ENCODE measurements at regions not wholly inside any gene's neighbourhood (a gene's known extent, or its start where the extent isn't known, plus 50 kb on each side); places are given as distances from the start of the nearest gene placed in this dataset.

- BruUV-seq (replicated peaks), result no TSS peak
- CTCF ChIA-PET, result no interaction called here
- intact Hi-C loops (cut with micrococcal nuclease; ENCODE audit: unreplicated experiment), result no loop called here
- no peak for TF ChIP-seq CTCF (conservative IDR thresholded peaks at IDR 0.05)
- TF ChIP-seq EZH2 (IDR thresholded peaks at IDR 0.05; ENCODE audit: low read depth), result no peak
- no peak for DNase-seq
- POLR2A ChIA-PET (ENCODE audit: unreplicated experiment), result no interaction called here
- H3K27me3 ChIP-seq (ENCODE audit: insufficient read depth, low read depth), result 0 out of 2 replicates have a peak, but pooled peaks cover 3% of the 10 kb centered on the region
- no peaks in the 10 kb centered on the region for H3K9me3 ChIP-seq (ENCODE audit: insufficient read depth, low read depth)
- H3F3A ChIP-seq (ENCODE audit: insufficient read depth, low read depth), result no peaks in the 10 kb centered on the region
- no peaks in the 10 kb centered on the region for H3K4me1 ChIP-seq (replicated peaks; ENCODE audit: insufficient read depth)
- no peaks in the 10 kb centered on the region for H4K20me1 ChIP-seq (ENCODE audit: insufficient read depth)
- H3K9me2 ChIP-seq (ENCODE audit: insufficient read depth), result no peaks in the 10 kb centered on the region
- H3K27ac ChIP-seq, result no peak overlapping the region
- H3K4me3 ChIP-seq, result no peak overlapping the region
- no peak overlapping the region for H2AFZ ChIP-seq
- H3K79me2 ChIP-seq (ENCODE audit: low read depth), result no peaks in the 10 kb centered on the region
- no peaks in the 10 kb centered on the region for H3K36me3 ChIP-seq (ENCODE audit: low read depth)
- no peak overlapping the region for H3K4me2 ChIP-seq
Measured at GRCh38 chr16:79653373-79653891, 52.9 kb upstream of the MAF start.

- H3K36me3 ChIP-seq (ENCODE audit: low read depth), result no peaks in the 10 kb centered on the region
- H2AFZ ChIP-seq, result no peak overlapping the region
- no peaks in the 10 kb centered on the region for H3F3A ChIP-seq (ENCODE audit: insufficient read depth, low read depth)
- POLR2A ChIA-PET (ENCODE audit: unreplicated experiment), result no interaction called here
- H3K79me2 ChIP-seq (ENCODE audit: low read depth), result no peaks in the 10 kb centered on the region
- H3K9me2 ChIP-seq (ENCODE audit: insufficient read depth), result no peaks in the 10 kb centered on the region
- 0 out of 2 replicates have a peak, but pooled peaks cover 3% of the 10 kb centered on the region for H3K27me3 ChIP-seq (ENCODE audit: insufficient read depth, low read depth)
- TF ChIP-seq EZH2 (IDR thresholded peaks at IDR 0.05; ENCODE audit: low read depth), result no peak
- no peak for TF ChIP-seq CTCF (conservative IDR thresholded peaks at IDR 0.05)
- no peak overlapping the region for H3K27ac ChIP-seq
- H4K20me1 ChIP-seq (ENCODE audit: insufficient read depth), result no peaks in the 10 kb centered on the region
- H3K9me3 ChIP-seq (ENCODE audit: insufficient read depth, low read depth), result no peaks in the 10 kb centered on the region
- no peaks in the 10 kb centered on the region for H3K4me1 ChIP-seq (replicated peaks; ENCODE audit: insufficient read depth)
- intact Hi-C loops (cut with micrococcal nuclease; ENCODE audit: unreplicated experiment), result no loop called here
- no peak overlapping the region for H3K4me3 ChIP-seq
- CTCF ChIA-PET, result no interaction called here
- no peak overlapping the region for H3K4me2 ChIP-seq
- no peak for DNase-seq
- no TSS peak for BruUV-seq (replicated peaks)
Measured at GRCh38 chr16:79651363-79651762, 50.8 kb upstream of the MAF start.

All from PC-9 (cell line).